ENCODE measurements at regions not wholly inside any gene's neighbourhood (a gene's known extent, or its start where the extent isn't known, plus 50 kb on each side); places are given as distances from the start of the nearest gene placed in this dataset.

DNA sequence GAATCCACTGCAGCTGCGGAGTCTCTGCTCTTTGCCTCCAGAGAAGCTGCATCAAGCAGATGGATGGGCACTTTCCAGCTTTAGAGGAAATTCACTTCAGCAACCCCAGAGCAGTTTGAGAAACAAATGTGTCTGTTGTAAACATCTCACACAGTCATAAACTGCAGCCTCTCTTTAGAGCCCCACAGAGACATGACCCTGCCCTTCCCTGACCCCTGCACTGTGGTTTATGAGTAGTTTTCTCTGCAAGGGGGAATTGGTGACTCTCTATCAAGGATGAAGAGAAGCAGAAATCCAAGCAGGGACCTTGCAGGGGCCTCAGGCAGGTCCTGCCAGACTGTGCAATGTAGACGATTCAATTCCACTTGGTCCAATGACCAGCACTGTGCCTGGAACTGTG is 160.2 kb downstream of the SH2D4B start:
- TF ChIP-seq, protein P1, sequence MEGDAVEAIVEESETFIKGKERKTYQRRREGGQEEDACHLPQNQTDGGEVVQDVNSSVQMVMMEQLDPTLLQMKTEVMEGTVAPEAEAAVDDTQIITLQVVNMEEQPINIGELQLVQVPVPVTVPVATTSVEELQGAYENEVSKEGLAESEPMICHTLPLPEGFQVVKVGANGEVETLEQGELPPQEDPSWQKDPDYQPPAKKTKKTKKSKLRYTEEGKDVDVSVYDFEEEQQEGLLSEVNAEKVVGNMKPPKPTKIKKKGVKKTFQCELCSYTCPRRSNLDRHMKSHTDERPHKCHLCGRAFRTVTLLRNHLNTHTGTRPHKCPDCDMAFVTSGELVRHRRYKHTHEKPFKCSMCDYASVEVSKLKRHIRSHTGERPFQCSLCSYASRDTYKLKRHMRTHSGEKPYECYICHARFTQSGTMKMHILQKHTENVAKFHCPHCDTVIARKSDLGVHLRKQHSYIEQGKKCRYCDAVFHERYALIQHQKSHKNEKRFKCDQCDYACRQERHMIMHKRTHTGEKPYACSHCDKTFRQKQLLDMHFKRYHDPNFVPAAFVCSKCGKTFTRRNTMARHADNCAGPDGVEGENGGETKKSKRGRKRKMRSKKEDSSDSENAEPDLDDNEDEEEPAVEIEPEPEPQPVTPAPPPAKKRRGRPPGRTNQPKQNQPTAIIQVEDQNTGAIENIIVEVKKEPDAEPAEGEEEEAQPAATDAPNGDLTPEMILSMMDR (IDR thresholded peaks at IDR 0.05; ENCODE audit: low read depth, low read length), result no peak
- Histone ChIP-seq H3K9me3 (ENCODE audit: severe bottlenecking) (no peaks in the 10 kb centered on the region), H3K27ac (no peak overlapping the region), H3K36me3 (no peaks in the 10 kb centered on the region), H3K27me3 (ENCODE audit: insufficient read depth, low read depth, severe bottlenecking) (no peaks in the 10 kb centered on the region), H3K4me3 (ENCODE audit: low read depth, low read length) (no peak overlapping the region)
- no peak for DNase-seq

DNA sequence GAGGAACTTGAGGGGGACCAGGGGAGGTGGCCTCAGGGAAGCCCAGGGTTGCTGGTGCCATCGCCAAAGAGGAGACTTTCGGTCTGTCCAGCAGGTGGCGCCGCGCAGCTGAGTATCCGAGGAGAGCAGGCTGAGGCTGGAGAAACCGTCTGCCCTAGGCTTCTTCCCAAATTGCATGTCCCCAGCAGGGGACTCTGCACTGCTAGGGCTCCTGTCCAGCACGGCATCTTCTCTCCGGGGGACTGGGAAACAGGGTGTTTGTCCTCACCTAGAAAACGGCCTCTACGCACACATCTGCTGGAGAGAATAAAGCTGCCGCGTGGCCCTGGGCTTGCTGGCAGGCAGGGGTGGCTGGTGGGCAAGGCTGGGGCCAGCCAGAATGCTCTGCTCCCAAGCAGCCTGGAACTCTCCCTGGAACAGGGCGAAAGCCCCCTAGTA is 161.9 kb downstream of the SH2D4B start:
- H3K27me3 ChIP-seq (ENCODE audit: insufficient read depth, low read depth, severe bottlenecking), result no peaks in the 10 kb centered on the region
- peak overlapping the region; percentile 37 for H3K27ac ChIP-seq
- H3K9me3 ChIP-seq (ENCODE audit: severe bottlenecking), result no peaks in the 10 kb centered on the region
- TF ChIP-seq, protein P1 (IDR thresholded peaks at IDR 0.05; ENCODE audit: low read depth, low read length), result peak; percentile 96
- DNase-seq, result peak; percentile 93
- H3K4me3 ChIP-seq (ENCODE audit: low read depth, low read length), result no peak overlapping the region
- no peaks in the 10 kb centered on the region for H3K36me3 ChIP-seq

DNA sequence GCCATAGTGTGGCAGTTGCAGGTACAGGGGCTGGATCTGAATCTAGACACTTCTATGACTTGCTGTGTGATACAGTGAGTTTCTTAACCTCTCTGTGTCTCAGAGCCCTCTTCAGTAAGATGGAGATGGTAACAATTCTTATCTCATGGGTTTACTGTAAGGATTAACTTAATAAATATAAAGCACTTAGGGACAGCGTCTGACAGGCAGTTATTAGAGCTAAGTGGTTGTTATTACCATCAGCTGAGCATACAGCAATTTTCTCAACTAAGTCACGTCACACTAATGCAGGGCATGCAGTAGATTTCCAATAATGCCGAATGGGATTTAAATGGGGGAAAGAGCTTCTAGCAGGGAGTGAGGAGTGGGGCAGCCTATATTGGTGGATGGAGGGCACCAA is 162.6 kb downstream of the SH2D4B start:
- no peaks in the 10 kb centered on the region for H3K36me3 ChIP-seq
- H3K27me3 ChIP-seq (ENCODE audit: insufficient read depth, low read depth, severe bottlenecking), result no peaks in the 10 kb centered on the region
- no peak for DNase-seq
- TF ChIP-seq, protein P1 (IDR thresholded peaks at IDR 0.05; ENCODE audit: low read depth, low read length), result no peak
- no peak overlapping the region for H3K27ac ChIP-seq
- H3K9me3 ChIP-seq (ENCODE audit: severe bottlenecking), result no peaks in the 10 kb centered on the region
- H3K4me3 ChIP-seq (ENCODE audit: low read depth, low read length), result no peak overlapping the region

DNA sequence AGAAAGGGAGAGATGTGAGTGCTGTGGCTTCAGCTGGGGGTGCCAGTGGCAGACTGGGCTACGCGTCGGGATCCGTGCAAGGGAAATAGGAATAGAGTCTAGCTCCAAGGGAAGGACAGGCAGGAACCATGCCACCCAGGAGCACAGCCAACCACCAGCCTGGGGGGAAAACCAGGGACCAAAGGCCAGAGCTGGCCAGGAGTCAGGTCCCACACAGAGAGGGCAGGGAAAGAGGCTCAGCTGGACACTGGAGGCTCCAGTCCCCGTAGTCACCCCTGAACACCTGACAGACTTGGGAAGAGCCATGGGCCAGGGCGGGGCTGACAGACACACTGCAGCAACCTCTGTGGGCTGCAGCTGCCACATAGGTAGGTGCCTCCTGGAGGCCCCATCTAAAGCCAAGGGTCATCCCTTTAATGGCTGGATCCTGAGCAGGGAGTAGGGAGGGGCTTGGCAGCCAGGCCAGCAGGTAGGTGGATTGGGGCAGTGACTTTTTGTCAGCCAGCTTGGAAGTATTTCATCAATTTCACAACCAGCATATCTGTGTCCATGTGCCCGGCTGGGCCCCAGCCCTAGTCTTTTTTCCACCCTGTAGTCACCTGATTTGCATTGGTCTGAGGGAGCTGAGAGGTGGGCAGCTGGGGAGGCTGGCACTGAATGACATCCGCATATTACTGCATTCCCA is 163.2 kb downstream of the SH2D4B start:
- TF ChIP-seq, protein P1 (IDR thresholded peaks at IDR 0.05; ENCODE audit: low read depth, low read length), result no peak
- no peak overlapping the region for H3K27ac ChIP-seq
- no peaks in the 10 kb centered on the region for H3K36me3 ChIP-seq
- no peak overlapping the region for H3K4me3 ChIP-seq (ENCODE audit: low read depth, low read length)
- no peaks in the 10 kb centered on the region for H3K27me3 ChIP-seq (ENCODE audit: insufficient read depth, low read depth, severe bottlenecking)
- H3K9me3 ChIP-seq (ENCODE audit: severe bottlenecking), result no peaks in the 10 kb centered on the region
- no peak for DNase-seq

DNA sequence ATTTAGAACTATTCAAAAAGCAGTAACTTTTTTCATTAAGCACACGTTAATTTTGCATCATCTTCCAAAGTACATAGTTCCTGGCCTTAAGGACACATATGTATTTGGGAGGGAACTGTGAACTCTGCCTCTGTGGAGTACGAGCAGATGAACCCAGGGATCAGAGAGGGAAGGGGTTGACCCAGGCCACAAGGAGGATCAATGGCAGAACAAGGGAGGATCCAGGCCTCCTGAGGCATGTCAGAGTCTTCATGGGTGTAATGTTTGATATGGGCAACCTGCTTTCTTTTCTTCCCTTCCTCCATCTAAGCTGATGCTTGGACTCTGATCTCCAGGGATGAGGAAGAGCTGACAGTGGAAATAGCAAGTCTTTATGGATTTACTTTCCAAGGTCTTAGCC is 164.0 kb downstream of the SH2D4B start:
- TF ChIP-seq, protein P1 (IDR thresholded peaks at IDR 0.05; ENCODE audit: low read depth, low read length), result no peak
- H3K27me3 ChIP-seq (ENCODE audit: insufficient read depth, low read depth, severe bottlenecking), result no peaks in the 10 kb centered on the region
- H3K9me3 ChIP-seq (ENCODE audit: severe bottlenecking), result no peaks in the 10 kb centered on the region
- H3K4me3 ChIP-seq (ENCODE audit: low read depth, low read length), result no peak overlapping the region
- H3K27ac ChIP-seq, result peak overlapping the region; percentile 22; the same call in 1 of the 2 replicates
- DNase-seq, result peak; percentile 59
- no peaks in the 10 kb centered on the region for H3K36me3 ChIP-seq

DNA sequence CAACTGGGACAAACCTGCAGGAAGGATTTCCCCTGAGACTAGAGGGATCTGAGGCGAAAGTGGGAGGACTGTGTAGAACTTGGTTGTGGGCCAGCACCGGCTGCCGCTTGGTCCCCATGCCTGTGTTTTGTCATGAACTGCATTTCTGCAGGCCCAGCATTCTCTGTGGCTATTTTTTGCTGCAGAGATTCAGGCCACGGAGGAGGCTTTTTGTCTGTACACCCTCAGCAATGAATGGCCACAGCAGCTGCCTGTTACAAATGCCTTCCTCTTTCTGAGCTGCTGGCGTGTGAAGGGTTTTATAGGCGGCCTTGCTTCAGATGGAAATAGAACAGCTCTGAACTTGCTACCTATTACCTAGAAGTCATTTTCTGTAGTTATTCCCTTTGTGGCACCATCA is 164.4 kb downstream of the SH2D4B start:
- DNase-seq, result no peak
- peak overlapping the region; percentile 22; the same call in 1 of the 2 replicates for H3K27ac ChIP-seq
- H3K27me3 ChIP-seq (ENCODE audit: insufficient read depth, low read depth, severe bottlenecking), result no peaks in the 10 kb centered on the region
- no peak overlapping the region for H3K4me3 ChIP-seq (ENCODE audit: low read depth, low read length)
- H3K36me3 ChIP-seq, result no peaks in the 10 kb centered on the region
- no peaks in the 10 kb centered on the region for H3K9me3 ChIP-seq (ENCODE audit: severe bottlenecking)
- TF ChIP-seq, protein P1 (IDR thresholded peaks at IDR 0.05; ENCODE audit: low read depth, low read length), result no peak
